Liver (tissue), 3 donors: ENCODE measurements at regions not wholly inside any gene's neighbourhood (a gene's known extent, or its start where the extent isn't known, plus 50 kb on each side); places are given as distances from the start of the nearest gene placed in this dataset.

ENCODE experiments used
- CTCF ChIP-seq: fragments of 150-350 bp; IDR thresholded peaks from 2 replicates; pipeline ENCODE4 v1.5.1; 2017; ENCODE audit warnings: improper control_type of control experiment, low read depth, low read length; ENCODE audit not compliant: missing input control
- GABPA ChIP-seq, 2 donors: IDR thresholded peaks in 1 of 2; conservative IDR thresholded peaks in 1 of 2; 2 replicates each; pipeline ENCODE4 v1.6.1; 2016; ENCODE audit warnings: antibody characterized with exemption in 2 of 2, mild to moderate bottlenecking in 1 of 2, moderate library complexity in 1 of 2
- donor health status: healthy.
- donor health status: healthy.

- TF ChIP-seq CTCF, result no peak
- no peak for TF ChIP-seq GABPA (IDR thresholded peaks at IDR 0.05 in 1 of 2, conservative IDR thresholded peaks at IDR 0.05 in 1 of 2)
These were observed 151.0 kb upstream of the MCHR2 start for GRCh38 chr6:100144991-100145390.
